ENCODE measurements at regions not wholly inside any gene's neighbourhood (a gene's known extent, or its start where the extent isn't known, plus 50 kb on each side); places are given as distances from the start of the nearest gene placed in this dataset.

DNA sequence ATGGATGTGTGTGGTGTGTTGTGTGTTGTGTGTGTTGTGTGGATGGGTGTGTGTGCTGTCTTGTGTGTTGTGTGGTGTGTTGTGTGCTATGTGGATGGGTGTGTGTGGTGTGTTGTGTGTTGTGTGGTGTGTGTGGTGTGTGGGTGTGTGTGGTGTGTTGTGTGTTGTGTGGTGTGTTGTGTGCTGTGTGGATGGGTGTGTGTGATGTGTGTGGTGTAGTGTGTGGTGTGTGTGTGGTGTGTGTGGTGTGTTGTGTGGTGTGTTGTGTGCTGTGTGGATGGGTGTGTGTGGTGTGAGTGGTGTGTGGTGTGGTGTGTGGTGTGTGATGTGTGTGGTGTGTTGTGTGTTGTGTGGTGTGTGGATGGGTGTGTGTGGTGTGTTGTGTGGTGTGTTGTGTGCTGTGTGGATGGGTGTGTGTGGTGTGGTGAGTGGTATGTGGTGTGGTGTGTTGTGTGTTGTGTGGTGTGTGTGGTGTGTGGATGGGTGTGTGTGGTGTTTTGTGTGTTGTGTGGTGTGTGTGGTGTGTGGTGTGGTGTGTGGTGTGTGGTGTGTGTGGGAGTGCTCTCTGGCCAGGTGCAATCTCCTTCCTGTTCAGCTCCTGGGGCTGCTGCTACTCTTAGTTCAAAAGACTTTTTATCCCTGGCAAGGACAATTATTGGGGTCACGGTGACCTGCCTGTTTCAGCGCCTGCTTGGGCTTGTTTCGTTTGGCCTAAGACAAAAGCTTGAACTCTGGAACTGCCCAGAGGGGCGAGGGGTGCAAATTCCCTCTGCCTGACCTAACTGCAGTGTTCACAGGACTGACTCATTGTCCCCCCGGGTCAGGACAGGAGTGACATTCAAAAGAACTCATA is 101.1 kb downstream of the UBIAD1 start:
- TF ChIP-seq, protein P1, sequence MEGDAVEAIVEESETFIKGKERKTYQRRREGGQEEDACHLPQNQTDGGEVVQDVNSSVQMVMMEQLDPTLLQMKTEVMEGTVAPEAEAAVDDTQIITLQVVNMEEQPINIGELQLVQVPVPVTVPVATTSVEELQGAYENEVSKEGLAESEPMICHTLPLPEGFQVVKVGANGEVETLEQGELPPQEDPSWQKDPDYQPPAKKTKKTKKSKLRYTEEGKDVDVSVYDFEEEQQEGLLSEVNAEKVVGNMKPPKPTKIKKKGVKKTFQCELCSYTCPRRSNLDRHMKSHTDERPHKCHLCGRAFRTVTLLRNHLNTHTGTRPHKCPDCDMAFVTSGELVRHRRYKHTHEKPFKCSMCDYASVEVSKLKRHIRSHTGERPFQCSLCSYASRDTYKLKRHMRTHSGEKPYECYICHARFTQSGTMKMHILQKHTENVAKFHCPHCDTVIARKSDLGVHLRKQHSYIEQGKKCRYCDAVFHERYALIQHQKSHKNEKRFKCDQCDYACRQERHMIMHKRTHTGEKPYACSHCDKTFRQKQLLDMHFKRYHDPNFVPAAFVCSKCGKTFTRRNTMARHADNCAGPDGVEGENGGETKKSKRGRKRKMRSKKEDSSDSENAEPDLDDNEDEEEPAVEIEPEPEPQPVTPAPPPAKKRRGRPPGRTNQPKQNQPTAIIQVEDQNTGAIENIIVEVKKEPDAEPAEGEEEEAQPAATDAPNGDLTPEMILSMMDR (IDR thresholded peaks at IDR 0.05; ENCODE audit: unreplicated experiment), result no peak
- Mint-ChIP-seq H3K4me1 (ENCODE audit: unreplicated experiment) (peaks cover 4% of the 10 kb centered on the region), H3K36me3 (ENCODE audit: low read depth, unreplicated experiment) (peaks cover 7% of the 10 kb centered on the region), H3K27ac (ENCODE audit: unreplicated experiment) (no peak overlapping the region), H3K27me3 (ENCODE audit: unreplicated experiment) (peaks cover 11% of the 10 kb centered on the region), H3K9me3 (ENCODE audit: unreplicated experiment) (peaks cover 8% of the 10 kb centered on the region), H3K4me3 (ENCODE audit: unreplicated experiment) (no peak overlapping the region)
- no peak for DNase-seq (ENCODE audit: low spot score)

DNA sequence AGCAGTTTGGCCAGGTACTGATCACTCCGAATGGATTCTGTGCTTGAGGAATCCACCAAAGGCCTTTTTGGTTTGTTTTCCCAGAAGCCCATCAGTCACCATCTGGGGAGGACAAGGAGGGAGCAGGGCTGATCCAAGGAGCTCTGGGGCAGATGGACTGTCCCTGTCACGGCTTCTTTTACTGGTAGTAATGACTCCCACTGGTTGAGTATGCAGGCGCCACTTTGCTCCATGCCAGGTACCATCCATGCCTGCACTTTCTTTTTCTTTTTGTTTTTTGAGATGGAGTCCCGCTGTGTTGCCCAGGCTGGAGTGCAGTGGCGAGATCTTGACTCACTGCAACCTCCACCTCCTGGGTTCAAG is 101.7 kb downstream of the UBIAD1 start:
- H3K27ac Mint-ChIP-seq (ENCODE audit: unreplicated experiment), result no peak overlapping the region
- H3K4me3 Mint-ChIP-seq (ENCODE audit: unreplicated experiment), result no peak overlapping the region
- no peak for DNase-seq (ENCODE audit: low spot score)
- H3K36me3 Mint-ChIP-seq (ENCODE audit: low read depth, unreplicated experiment), result peaks cover 7% of the 10 kb centered on the region
- peaks cover 11% of the 10 kb centered on the region for H3K27me3 Mint-ChIP-seq (ENCODE audit: unreplicated experiment)
- H3K9me3 Mint-ChIP-seq (ENCODE audit: unreplicated experiment), result peaks cover 8% of the 10 kb centered on the region
- H3K4me1 Mint-ChIP-seq (ENCODE audit: unreplicated experiment), result peaks cover 4% of the 10 kb centered on the region
- TF ChIP-seq, protein P1 (IDR thresholded peaks at IDR 0.05; ENCODE audit: unreplicated experiment), result no peak

DNA sequence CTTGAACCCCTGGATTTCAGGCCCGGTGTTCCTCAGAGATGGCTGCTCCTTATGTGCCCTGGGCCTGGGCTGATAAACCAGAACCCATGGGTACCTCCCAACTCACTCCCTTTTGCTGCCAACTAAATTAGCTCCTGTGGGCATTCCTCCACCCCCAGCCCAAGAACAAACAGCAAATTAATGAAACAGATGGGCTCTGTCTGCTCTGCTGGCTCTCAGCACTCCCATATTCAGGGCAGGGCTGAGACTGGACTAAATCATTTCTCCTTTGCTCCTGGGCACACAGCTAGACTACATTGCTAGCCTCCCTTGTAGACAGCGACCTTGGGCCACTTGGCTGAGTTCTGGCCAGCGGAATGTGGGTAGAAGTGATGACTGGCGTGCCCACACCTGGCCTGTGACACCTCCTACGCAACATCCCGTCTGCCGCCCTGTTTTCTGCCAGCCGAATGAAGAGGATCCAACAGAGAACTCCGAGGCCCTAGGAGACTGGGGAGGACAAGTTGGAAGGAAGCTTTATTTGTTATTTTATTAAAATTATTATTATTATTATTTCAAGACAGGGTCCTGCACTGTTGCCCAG is 101.9 kb upstream of the DISP3 start:
- peaks cover 7% of the 10 kb centered on the region for H3K36me3 Mint-ChIP-seq (ENCODE audit: low read depth, unreplicated experiment)
- H3K4me1 Mint-ChIP-seq (ENCODE audit: unreplicated experiment), result peaks cover 4% of the 10 kb centered on the region

DNA sequence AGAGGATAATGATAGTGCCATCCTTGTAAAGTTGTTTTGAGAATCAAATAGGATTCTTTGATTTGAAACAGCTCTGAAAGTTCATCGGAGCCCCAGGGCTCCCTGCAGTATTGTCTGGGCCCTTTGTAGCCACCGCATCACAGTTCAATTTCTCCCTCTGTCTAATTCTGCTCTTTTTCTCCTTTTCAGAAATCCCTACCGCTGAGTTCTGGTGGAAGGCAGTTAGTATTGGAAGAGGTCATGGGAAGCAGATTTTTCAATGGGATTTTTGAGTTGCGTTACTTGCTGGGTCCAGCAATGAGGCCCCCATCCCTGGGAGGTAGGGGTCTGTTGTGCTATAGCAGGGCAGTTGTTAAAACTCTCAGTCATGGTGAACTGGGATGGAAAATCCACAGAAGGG is 101.0 kb upstream of the DISP3 start:
- H3K36me3 Mint-ChIP-seq (ENCODE audit: low read depth, unreplicated experiment), result peaks cover 7% of the 10 kb centered on the region
- TF ChIP-seq, protein P1 (IDR thresholded peaks at IDR 0.05; ENCODE audit: unreplicated experiment), result no peak
- peaks cover 4% of the 10 kb centered on the region for H3K4me1 Mint-ChIP-seq (ENCODE audit: unreplicated experiment)
- H3K27me3 Mint-ChIP-seq (ENCODE audit: unreplicated experiment), result peaks cover 11% of the 10 kb centered on the region
- DNase-seq (ENCODE audit: low spot score), result no peak
- no peak overlapping the region for H3K4me3 Mint-ChIP-seq (ENCODE audit: unreplicated experiment)
- H3K27ac Mint-ChIP-seq (ENCODE audit: unreplicated experiment), result no peak overlapping the region
- H3K9me3 Mint-ChIP-seq (ENCODE audit: unreplicated experiment), result peaks cover 8% of the 10 kb centered on the region

More for the DNA sequence above, 101.9 kb upstream of the DISP3 start:
- peaks cover 8% of the 10 kb centered on the region for H3K9me3 Mint-ChIP-seq (ENCODE audit: unreplicated experiment)
- H3K27me3 Mint-ChIP-seq (ENCODE audit: unreplicated experiment), result peaks cover 11% of the 10 kb centered on the region
- H3K27ac Mint-ChIP-seq (ENCODE audit: unreplicated experiment), result no peak overlapping the region
- no peak overlapping the region for H3K4me3 Mint-ChIP-seq (ENCODE audit: unreplicated experiment)
- no peak for DNase-seq (ENCODE audit: low spot score)
- TF ChIP-seq, protein P1 (IDR thresholded peaks at IDR 0.05; ENCODE audit: unreplicated experiment), result no peak

DNA sequence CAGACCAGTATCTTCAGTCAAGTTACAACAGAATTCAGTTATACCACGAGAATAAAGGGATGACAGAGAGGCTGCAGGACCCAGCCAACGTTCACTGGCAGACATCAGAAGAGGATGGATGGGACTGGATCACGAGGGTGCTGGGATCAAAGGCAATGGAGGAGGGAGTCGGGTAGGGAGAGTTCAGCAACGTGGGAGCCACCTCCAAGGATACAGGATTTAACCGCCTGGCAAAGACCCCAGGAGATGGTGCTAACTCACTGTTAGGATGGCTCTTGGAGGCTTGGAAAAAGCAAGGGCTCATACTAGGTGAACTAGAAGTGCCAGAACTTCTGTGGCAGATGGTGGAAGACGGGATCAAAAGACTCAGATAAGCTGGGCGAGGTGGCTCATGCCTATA is 99.1 kb upstream of the DISP3 start:
- no peak for DNase-seq (ENCODE audit: low spot score)

More for the DNA sequence above, 99.1 kb upstream of the DISP3 start:
- H3K36me3 Mint-ChIP-seq (ENCODE audit: low read depth, unreplicated experiment), result no peaks in the 10 kb centered on the region
- no peaks in the 10 kb centered on the region for H3K9me3 Mint-ChIP-seq (ENCODE audit: unreplicated experiment)
- no peak overlapping the region for H3K4me3 Mint-ChIP-seq (ENCODE audit: unreplicated experiment)
- TF ChIP-seq, protein P1 (IDR thresholded peaks at IDR 0.05; ENCODE audit: unreplicated experiment), result no peak
- H3K4me1 Mint-ChIP-seq (ENCODE audit: unreplicated experiment), result no peaks in the 10 kb centered on the region
- no peak overlapping the region for H3K27ac Mint-ChIP-seq (ENCODE audit: unreplicated experiment)
- peaks cover 9% of the 10 kb centered on the region for H3K27me3 Mint-ChIP-seq (ENCODE audit: unreplicated experiment)
